Heart right ventricle (tissue), 16 donors: ENCODE measurements at regions not wholly inside any gene's neighbourhood (a gene's known extent, or its start where the extent isn't known, plus 50 kb on each side); places are given as distances from the start of the nearest gene placed in this dataset.

Source experiments
- ATAC-seq, 8 donors: fragments of 200-7000 bp; cut with Tn5 transposase; one replicate each; pipeline ENCODE4 v1.9.1; 2020; ENCODE audit warnings: mild to moderate bottlenecking in 8 of 8, moderate library complexity in 8 of 8, moderate number of reproducible peaks in 1 of 8
- DNase-seq, 2 donors: peaks; one replicate each; pipeline ENCODE4 v3.0.0-alpha.2; 2020
- H3K27ac ChIP-seq, 10 donors: fragments of 200-600 bp; sonication (generic) in 2 of 10; one replicate each; pipeline versions ENCODE4 v1.5.0 to v1.8.0; 2020 to 2022; ENCODE audit warnings: mild to moderate bottlenecking in 3 of 10
- H3K27me3 ChIP-seq, 7 donors: fragments of 200-600 bp; one replicate each; pipeline ENCODE4 v1.8.0; 2021 to 2022; ENCODE audit warnings: mild to moderate bottlenecking in 2 of 7
- H3K36me3 ChIP-seq, 9 donors: fragments of 200-600 bp; sonication (generic) in 1 of 9; one replicate each; pipeline versions ENCODE4 v1.5.0 to v1.8.0; 2020 to 2022; ENCODE audit warnings: mild to moderate bottlenecking in 2 of 9
- H3K4me1 ChIP-seq, 9 donors: fragments of 200-600 bp; sonication (generic) in 1 of 9; one replicate each; pipeline versions ENCODE4 v1.5.0 to v1.8.0; 2020 to 2022; ENCODE audit warnings: mild to moderate bottlenecking in 4 of 9
- H3K4me3 ChIP-seq, 10 donors: fragments of 200-600 bp; sonication (generic) in 2 of 10; one replicate each; pipeline versions ENCODE4 v1.5.0 to v1.8.0; 2020 to 2022; ENCODE audit warnings: mild to moderate bottlenecking in 7 of 10, moderate library complexity in 2 of 10
- H3K9me3 ChIP-seq, 11 donors: fragments of 200-600 bp in 10 of 11; sonication (generic) in 2 of 11; one replicate each; pipeline versions ENCODE4 v1.5.0 to v1.8.0; 2013 to 2022; ENCODE audit warnings: mild to moderate bottlenecking in 2 of 11, control low read depth in 1 of 11, moderate library complexity in 1 of 11
- WGBS, 2 donors: extraction: QIAGEN DNeasy Blood & Tissue Kit; methylation state at CpG; one replicate each; pipeline ENCODE4 v1.1.7; 2013; ENCODE audit warnings: inconsistent platforms in 1 of 2; 5-methylcytosine and 5-hydroxymethylcytosine counted together
- intact Hi-C, 10 donors: fragments of 100-400 bp; cut with DNase I; formaldehyde crosslinking; loops; one replicate each; pipeline versions ENCODE4 v1.11.1 to v1.14.2; 2022
- TF ChIP-seq, protein P1 (sequence below), 9 donors: fragments of 200-600 bp; sonication (generic) in 2 of 9; IDR thresholded peaks; one replicate each; pipeline versions ENCODE4 v1.5.0 to v1.8.0; 2021 to 2022; ENCODE audit warnings: antibody characterized with exemption in 9 of 9, mild to moderate bottlenecking in 5 of 9, moderate library complexity in 1 of 9
- donor health status: Arrhythmogenic right ventricular cardiomyopathy.
- donor health status: ischemic (EF 13 %, LVEDD 7.1; RV severe dilation, severe dysfunction).
- donor health status: healthy with polysubstance abuse.
- donor health status: DM: no; HTN: yes; CAD: no.
- donor health status: DM: no; HTN: no; CAD: no.
- donor health status: ischemic (EF 25% LVEDD 6.9; RV normal size, moderate dysfunction).
- donor health status: ischemic (EF 25% LVEDD 5.7; RV mildly dilated, moderate dysfunction).
- donor health status: healthy.
- donor health status: DM: yes; HTN: yes; CAD: no.
- donor health status: Ischemic cardiomyopathy.
- donor health status: ischemic (EF 35%, LVEDD 5.7; RV mildly dilated, moderate dysfunction).
- donor health status: nonischemic (EF 11% LVEDD 7.7; RV severe dilation, severe dysfunction).
- donor health status: DM: yes; HTN: yes; CAD: no.
- donor health status: PGD.
- donor health status: ischemic (EF 29% LVEDD 5.4; RV normal size, mild dysfunction).
- donor health status: nonischemic (EF 23%, LVEDD 6.1; RV moderate dilation, normal function).

DNA sequence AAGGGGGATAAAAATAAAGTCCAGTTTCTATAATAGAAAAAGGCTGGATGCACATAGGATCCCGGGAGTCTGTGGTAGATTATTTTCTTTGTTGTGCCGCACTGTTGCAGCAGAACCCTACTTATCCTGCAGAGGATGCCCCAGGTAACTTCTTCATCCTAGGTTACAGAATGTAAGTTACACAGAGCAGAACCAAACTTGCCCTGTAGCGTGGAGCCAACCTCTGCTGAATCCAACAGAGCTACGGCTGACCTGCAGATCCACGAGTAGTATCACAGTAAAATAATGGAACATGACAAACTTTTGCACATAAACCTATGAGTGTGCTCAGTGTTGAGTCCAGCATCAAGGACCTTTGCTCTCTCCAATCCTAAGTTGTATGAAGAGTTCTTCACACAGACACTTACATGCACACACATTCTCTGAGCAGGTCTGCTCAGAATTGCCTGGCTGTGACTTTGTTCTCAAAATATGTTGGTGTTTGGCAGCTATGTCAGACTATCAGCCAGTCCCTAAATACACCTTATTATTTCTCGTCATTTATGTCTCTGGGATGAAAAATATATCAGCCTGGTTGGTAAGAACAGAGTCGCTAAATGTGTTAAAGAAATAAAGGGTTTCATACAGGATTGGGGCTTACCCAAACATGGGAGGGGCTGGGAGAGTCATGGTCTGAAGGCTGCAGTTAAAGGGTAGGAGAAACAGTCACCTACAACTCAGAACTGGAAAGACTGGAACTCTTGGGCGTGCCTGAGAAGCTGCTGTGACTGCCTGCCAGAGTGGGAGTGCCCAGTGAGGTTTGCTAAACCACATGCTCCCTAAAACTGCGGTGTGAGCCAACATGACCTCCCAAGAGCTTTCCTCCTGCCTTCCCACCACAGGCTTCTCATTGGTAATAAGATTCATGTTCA lies 165.1 kb upstream of the SLC24A3 start:
- intact Hi-C loops: no loop called here

GRCh38 chr20:19047951-19048296 lies 164.5 kb upstream of the SLC24A3 start:
- Histone ChIP-seq H3K4me1 (peaks cover 0 to 31% (median 17%) of the 10 kb centered on the region in 9 donors), H3K36me3 (no peaks in the 10 kb centered on the region), H3K27ac (peak overlapping the region in 5 of 10 donors; percentile 6 to 85 (median 72)), H3K9me3 (no peaks in the 10 kb centered on the region), H3K27me3 (no peaks in the 10 kb centered on the region), H3K4me3 (no peak overlapping the region)
- DNase-seq (no peak), ATAC-seq (no peak)
- 64 to 66% methylated on average over 3 of the region's 3 CpGs for WGBS, 2 donors
- intact Hi-C loops: no loop called here
- TF ChIP-seq, protein P1, sequence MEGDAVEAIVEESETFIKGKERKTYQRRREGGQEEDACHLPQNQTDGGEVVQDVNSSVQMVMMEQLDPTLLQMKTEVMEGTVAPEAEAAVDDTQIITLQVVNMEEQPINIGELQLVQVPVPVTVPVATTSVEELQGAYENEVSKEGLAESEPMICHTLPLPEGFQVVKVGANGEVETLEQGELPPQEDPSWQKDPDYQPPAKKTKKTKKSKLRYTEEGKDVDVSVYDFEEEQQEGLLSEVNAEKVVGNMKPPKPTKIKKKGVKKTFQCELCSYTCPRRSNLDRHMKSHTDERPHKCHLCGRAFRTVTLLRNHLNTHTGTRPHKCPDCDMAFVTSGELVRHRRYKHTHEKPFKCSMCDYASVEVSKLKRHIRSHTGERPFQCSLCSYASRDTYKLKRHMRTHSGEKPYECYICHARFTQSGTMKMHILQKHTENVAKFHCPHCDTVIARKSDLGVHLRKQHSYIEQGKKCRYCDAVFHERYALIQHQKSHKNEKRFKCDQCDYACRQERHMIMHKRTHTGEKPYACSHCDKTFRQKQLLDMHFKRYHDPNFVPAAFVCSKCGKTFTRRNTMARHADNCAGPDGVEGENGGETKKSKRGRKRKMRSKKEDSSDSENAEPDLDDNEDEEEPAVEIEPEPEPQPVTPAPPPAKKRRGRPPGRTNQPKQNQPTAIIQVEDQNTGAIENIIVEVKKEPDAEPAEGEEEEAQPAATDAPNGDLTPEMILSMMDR (IDR thresholded peaks at IDR 0.05): no peak

More for the DNA sequence above, 165.1 kb upstream of the SLC24A3 start:
- TF ChIP-seq, protein P1 (IDR thresholded peaks at IDR 0.05): no peak
- DNase-seq (peak; percentile 34 to 40), ATAC-seq (peak; percentile 28 to 76 (median 68))
- no peaks in the 10 kb centered on the region for H3K36me3 ChIP-seq
- peaks cover 0 to 31% (median 17%) of the 10 kb centered on the region in 9 donors for H3K4me1 ChIP-seq
- H3K27ac ChIP-seq: peak overlapping the region in 5 of 10 donors; percentile 6 to 85 (median 72)
- H3K9me3 ChIP-seq: no peaks in the 10 kb centered on the region
- H3K27me3 ChIP-seq: no peaks in the 10 kb centered on the region
- no peak overlapping the region for H3K4me3 ChIP-seq
- WGBS, 2 donors: 65 to 71% methylated on average over 9 of the region's 9 CpGs

GRCh38 chr20:19048995-19049501 lies 163.4 kb upstream of the SLC24A3 start:
- Histone ChIP-seq H3K4me3 (peak overlapping the region in 6 of 10 donors; percentile 4 to 35 (median 21)), H3K36me3 (no peaks in the 10 kb centered on the region), H3K27ac (peak overlapping the region; percentile 40 to 86 (median 68)), H3K4me1 (peaks cover 0 to 31% (median 17%) of the 10 kb centered on the region in 9 donors), H3K27me3 (no peaks in the 10 kb centered on the region), H3K9me3 (no peaks in the 10 kb centered on the region)
- ATAC-seq (peak in 6 of 8 donors; percentile 23 to 68 (median 46)), DNase-seq (no peak)
- WGBS, 2 donors: 19 to 28% methylated on average over 9 of the region's 9 CpGs
- intact Hi-C loops: no loop called here
- TF ChIP-seq, protein P1 (IDR thresholded peaks at IDR 0.05): no peak

- H3K4me3 ChIP-seq: peak overlapping the region in 6 of 10 donors; percentile 4 to 35 (median 21)
- WGBS, 2 donors: 42 to 57% methylated on average over 7 of the region's 7 CpGs
Observed at GRCh38 chr20:19049514-19049913, 162.9 kb upstream of the SLC24A3 start.

More at GRCh38 chr20:19049514-19049913, 162.9 kb upstream of the SLC24A3 start:
- H3K27ac ChIP-seq: peak overlapping the region in 9 of 10 donors; percentile 56 to 86 (median 69)
- ATAC-seq (peak; percentile 31 to 93 (median 84)), DNase-seq (peak; percentile 32 to 36)
- no peaks in the 10 kb centered on the region for H3K9me3 ChIP-seq
- intact Hi-C loops: no loop called here
- H3K27me3 ChIP-seq: no peaks in the 10 kb centered on the region
- H3K4me1 ChIP-seq: peaks cover 0 to 31% (median 17%) of the 10 kb centered on the region in 9 donors
- H3K36me3 ChIP-seq: no peaks in the 10 kb centered on the region
- TF ChIP-seq, protein P1 (IDR thresholded peaks at IDR 0.05): no peak
